ENCODE measurements at regions not wholly inside any gene's neighbourhood (a gene's known extent, or its start where the extent isn't known, plus 50 kb on each side); places are given as distances from the start of the nearest gene placed in this dataset.

- no peak overlapping the region for H3K27ac ChIP-seq (ENCODE audit: low read length)
- H3K4me1 ChIP-seq (ENCODE audit: control insufficient read depth, insufficient read depth, low read length): no peaks in the 10 kb centered on the region
- H3K9me3 ChIP-seq (ENCODE audit: control insufficient read depth, insufficient read depth, low read length): no peaks in the 10 kb centered on the region
- no peak overlapping the region for H3K4me3 ChIP-seq (ENCODE audit: low read length)
- no peaks in the 10 kb centered on the region for H3K27me3 ChIP-seq (ENCODE audit: control insufficient read depth, insufficient read depth, low read length)
- DNase-seq (ENCODE audit: low read depth, low spot score): no peak
- no peaks in the 10 kb centered on the region for H3K36me3 ChIP-seq (ENCODE audit: control insufficient read depth, insufficient read depth, low read length)
These were observed 1323.1 kb upstream of the CITED2 start for GRCh38 chr6:140697585-140697984.

- no peak for DNase-seq (ENCODE audit: low read depth, low spot score)
- no peaks in the 10 kb centered on the region for H3K4me1 ChIP-seq (ENCODE audit: control insufficient read depth, insufficient read depth, low read length)
- no peak overlapping the region for H3K4me3 ChIP-seq (ENCODE audit: low read length)
- no peak overlapping the region for H3K27ac ChIP-seq (ENCODE audit: low read length)
- no CpG with 5 or more reads among the region's 1 CpG for WGBS (ENCODE audit: insufficient coverage, insufficient read length)
- no peaks in the 10 kb centered on the region for H3K36me3 ChIP-seq (ENCODE audit: control insufficient read depth, insufficient read depth, low read length)
- H3K9me3 ChIP-seq (ENCODE audit: control insufficient read depth, insufficient read depth, low read length): no peaks in the 10 kb centered on the region
- no peaks in the 10 kb centered on the region for H3K27me3 ChIP-seq (ENCODE audit: control insufficient read depth, insufficient read depth, low read length)
These were observed 1310.5 kb upstream of the CITED2 start for GRCh38 chr6:140684776-140685550.

GRCh38 chr6:140677781-140678528, 1303.5 kb upstream of the CITED2 start:
- no CpG with 5 or more reads among the region's 5 CpGs for WGBS (ENCODE audit: insufficient coverage, insufficient read length)
- H3K27me3 ChIP-seq (ENCODE audit: control insufficient read depth, insufficient read depth, low read length): no peaks in the 10 kb centered on the region
- no peak overlapping the region for H3K4me3 ChIP-seq (ENCODE audit: low read length)
- H3K9me3 ChIP-seq (ENCODE audit: control insufficient read depth, insufficient read depth, low read length): no peaks in the 10 kb centered on the region
- no peak for DNase-seq (ENCODE audit: low read depth, low spot score)
- H3K27ac ChIP-seq (ENCODE audit: low read length): no peak overlapping the region
- no peaks in the 10 kb centered on the region for H3K4me1 ChIP-seq (ENCODE audit: control insufficient read depth, insufficient read depth, low read length)
- H3K36me3 ChIP-seq (ENCODE audit: control insufficient read depth, insufficient read depth, low read length): no peaks in the 10 kb centered on the region

- Histone ChIP-seq H3K36me3 (ENCODE audit: control insufficient read depth, insufficient read depth, low read length) (no peaks in the 10 kb centered on the region), H3K4me3 (ENCODE audit: low read length) (no peak overlapping the region), H3K4me1 (ENCODE audit: control insufficient read depth, insufficient read depth, low read length) (no peaks in the 10 kb centered on the region), H3K27ac (ENCODE audit: low read length) (no peak overlapping the region), H3K27me3 (ENCODE audit: control insufficient read depth, insufficient read depth, low read length) (no peaks in the 10 kb centered on the region), H3K9me3 (ENCODE audit: control insufficient read depth, insufficient read depth, low read length) (no peaks in the 10 kb centered on the region)
- no CpG with 5 or more reads among the region's 2 CpGs for WGBS (ENCODE audit: insufficient coverage, insufficient read length)
- DNase-seq (ENCODE audit: low read depth, low spot score): no peak
These were observed 1297.5 kb upstream of the CITED2 start for GRCh38 chr6:140671926-140672325.

- Histone ChIP-seq H3K36me3 (ENCODE audit: control insufficient read depth, insufficient read depth, low read length) (no peaks in the 10 kb centered on the region), H3K27me3 (ENCODE audit: control insufficient read depth, insufficient read depth, low read length) (no peaks in the 10 kb centered on the region), H3K4me1 (ENCODE audit: control insufficient read depth, insufficient read depth, low read length) (no peaks in the 10 kb centered on the region), H3K9me3 (ENCODE audit: control insufficient read depth, insufficient read depth, low read length) (no peaks in the 10 kb centered on the region), H3K27ac (ENCODE audit: low read length) (no peak overlapping the region), H3K4me3 (ENCODE audit: low read length) (no peak overlapping the region)
- WGBS (ENCODE audit: insufficient coverage, insufficient read length): no CpG with 5 or more reads among the region's 1 CpG
- DNase-seq (ENCODE audit: low read depth, low spot score): no peak
These were observed 1295.6 kb upstream of the CITED2 start for GRCh38 chr6:140670021-140670420.

- no peak for DNase-seq (ENCODE audit: low read depth, low spot score)
- Histone ChIP-seq H3K36me3 (ENCODE audit: control insufficient read depth, insufficient read depth, low read length) (no peaks in the 10 kb centered on the region), H3K9me3 (ENCODE audit: control insufficient read depth, insufficient read depth, low read length) (no peaks in the 10 kb centered on the region), H3K27ac (ENCODE audit: low read length) (no peak overlapping the region), H3K4me3 (ENCODE audit: low read length) (no peak overlapping the region), H3K27me3 (ENCODE audit: control insufficient read depth, insufficient read depth, low read length) (no peaks in the 10 kb centered on the region), H3K4me1 (ENCODE audit: control insufficient read depth, insufficient read depth, low read length) (no peaks in the 10 kb centered on the region)
- WGBS (ENCODE audit: insufficient coverage, insufficient read length): no CpG with 5 or more reads among the region's 3 CpGs
These were observed 1294.9 kb upstream of the CITED2 start for GRCh38 chr6:140669321-140669720.

GRCh38 chr6:140663772-140664171, 1289.3 kb upstream of the CITED2 start:
- no peak overlapping the region for H3K27ac ChIP-seq (ENCODE audit: low read length)
- no peak overlapping the region for H3K4me3 ChIP-seq (ENCODE audit: low read length)
- H3K4me1 ChIP-seq (ENCODE audit: control insufficient read depth, insufficient read depth, low read length): no peaks in the 10 kb centered on the region
- no peaks in the 10 kb centered on the region for H3K36me3 ChIP-seq (ENCODE audit: control insufficient read depth, insufficient read depth, low read length)
- DNase-seq (ENCODE audit: low read depth, low spot score): no peak
- no peaks in the 10 kb centered on the region for H3K27me3 ChIP-seq (ENCODE audit: control insufficient read depth, insufficient read depth, low read length)
- WGBS (ENCODE audit: insufficient coverage, insufficient read length): no CpG with 5 or more reads among the region's 2 CpGs
- no peaks in the 10 kb centered on the region for H3K9me3 ChIP-seq (ENCODE audit: control insufficient read depth, insufficient read depth, low read length)

GRCh38 chr6:140663094-140663493, 1288.6 kb upstream of the CITED2 start:
- WGBS (ENCODE audit: insufficient coverage, insufficient read length): no CpG with 5 or more reads among the region's 2 CpGs

GRCh38 chr6:140661691-140662090, 1287.2 kb upstream of the CITED2 start:
- WGBS (ENCODE audit: insufficient coverage, insufficient read length): no CpG with 5 or more reads among the region's 3 CpGs
- Histone ChIP-seq H3K9me3 (ENCODE audit: control insufficient read depth, insufficient read depth, low read length) (no peaks in the 10 kb centered on the region), H3K4me3 (ENCODE audit: low read length) (no peak overlapping the region), H3K27ac (ENCODE audit: low read length) (no peak overlapping the region), H3K4me1 (ENCODE audit: control insufficient read depth, insufficient read depth, low read length) (no peaks in the 10 kb centered on the region), H3K36me3 (ENCODE audit: control insufficient read depth, insufficient read depth, low read length) (no peaks in the 10 kb centered on the region), H3K27me3 (ENCODE audit: control insufficient read depth, insufficient read depth, low read length) (no peaks in the 10 kb centered on the region)
- DNase-seq (ENCODE audit: low read depth, low spot score): no peak

More at GRCh38 chr6:140663094-140663493, 1288.6 kb upstream of the CITED2 start:
- H3K27ac ChIP-seq (ENCODE audit: low read length): no peak overlapping the region
- H3K9me3 ChIP-seq (ENCODE audit: control insufficient read depth, insufficient read depth, low read length): no peaks in the 10 kb centered on the region
- no peaks in the 10 kb centered on the region for H3K36me3 ChIP-seq (ENCODE audit: control insufficient read depth, insufficient read depth, low read length)
- H3K27me3 ChIP-seq (ENCODE audit: control insufficient read depth, insufficient read depth, low read length): no peaks in the 10 kb centered on the region
- no peak overlapping the region for H3K4me3 ChIP-seq (ENCODE audit: low read length)
- no peaks in the 10 kb centered on the region for H3K4me1 ChIP-seq (ENCODE audit: control insufficient read depth, insufficient read depth, low read length)
- no peak for DNase-seq (ENCODE audit: low read depth, low spot score)

- no peak overlapping the region for H3K27ac ChIP-seq (ENCODE audit: low read length)
These were observed 1285.8 kb upstream of the CITED2 start for GRCh38 chr6:140660295-140660694.

GRCh38 chr6:140653972-140654371, 1279.5 kb upstream of the CITED2 start:
- Histone ChIP-seq H3K27ac (ENCODE audit: low read length) (no peak overlapping the region), H3K4me3 (ENCODE audit: low read length) (no peak overlapping the region), H3K9me3 (ENCODE audit: control insufficient read depth, insufficient read depth, low read length) (no peaks in the 10 kb centered on the region), H3K36me3 (ENCODE audit: control insufficient read depth, insufficient read depth, low read length) (no peaks in the 10 kb centered on the region), H3K27me3 (ENCODE audit: control insufficient read depth, insufficient read depth, low read length) (no peaks in the 10 kb centered on the region), H3K4me1 (ENCODE audit: control insufficient read depth, insufficient read depth, low read length) (no peaks in the 10 kb centered on the region)
- no peak for DNase-seq (ENCODE audit: low read depth, low spot score)

More at GRCh38 chr6:140660295-140660694, 1285.8 kb upstream of the CITED2 start:
- no peaks in the 10 kb centered on the region for H3K9me3 ChIP-seq (ENCODE audit: control insufficient read depth, insufficient read depth, low read length)
- WGBS (ENCODE audit: insufficient coverage, insufficient read length): no CpG with 5 or more reads among the region's 2 CpGs
- no peaks in the 10 kb centered on the region for H3K36me3 ChIP-seq (ENCODE audit: control insufficient read depth, insufficient read depth, low read length)
- DNase-seq (ENCODE audit: low read depth, low spot score): no peak
- H3K4me3 ChIP-seq (ENCODE audit: low read length): no peak overlapping the region
- H3K4me1 ChIP-seq (ENCODE audit: control insufficient read depth, insufficient read depth, low read length): no peaks in the 10 kb centered on the region
- no peaks in the 10 kb centered on the region for H3K27me3 ChIP-seq (ENCODE audit: control insufficient read depth, insufficient read depth, low read length)

Measured in iPS DF 6.9 (cell line).